ENCODE measurements at regions not wholly inside any gene's neighbourhood (a gene's known extent, or its start where the extent isn't known, plus 50 kb on each side); places are given as distances from the start of the nearest gene placed in this dataset.
A peak's percentile ranks its signal among the peaks of the same experiment; 100 is the strongest.

GRCh38 chr14:65241125-65241752 is 138.9 kb upstream of the MAX start:
- no peak for TF ChIP-seq CTCF (IDR thresholded peaks at IDR 0.05; ENCODE audit: insufficient read depth, low read depth, low read length, missing control alignments)
- no peak overlapping the region for H3K4me3 ChIP-seq (ENCODE audit: low read depth, low read length)
- DNase-seq (ENCODE audit: low read depth): peak; percentile 58

- no peak overlapping the region for H3K4me3 ChIP-seq (ENCODE audit: low read depth, low read length)
- DNase-seq (ENCODE audit: low read depth): no peak
- TF ChIP-seq CTCF (IDR thresholded peaks at IDR 0.05; ENCODE audit: insufficient read depth, low read depth, low read length, missing control alignments): no peak
These were observed 140.4 kb upstream of the MAX start for GRCh38 chr14:65242732-65243134.

GRCh38 chr14:65243766-65244442 is 141.6 kb upstream of the MAX start:
- TF ChIP-seq CTCF (IDR thresholded peaks at IDR 0.05; ENCODE audit: insufficient read depth, low read depth, low read length, missing control alignments): no peak
- H3K4me3 ChIP-seq (ENCODE audit: low read depth, low read length): no peak overlapping the region
- no peak for DNase-seq (ENCODE audit: low read depth)

GRCh38 chr14:65249471-65250161 is 147.3 kb upstream of the MAX start:
- no peak for TF ChIP-seq CTCF (IDR thresholded peaks at IDR 0.05; ENCODE audit: insufficient read depth, low read depth, low read length, missing control alignments)
- H3K4me3 ChIP-seq (ENCODE audit: low read depth, low read length): no peak overlapping the region
- no peak for DNase-seq (ENCODE audit: low read depth)

DNA sequence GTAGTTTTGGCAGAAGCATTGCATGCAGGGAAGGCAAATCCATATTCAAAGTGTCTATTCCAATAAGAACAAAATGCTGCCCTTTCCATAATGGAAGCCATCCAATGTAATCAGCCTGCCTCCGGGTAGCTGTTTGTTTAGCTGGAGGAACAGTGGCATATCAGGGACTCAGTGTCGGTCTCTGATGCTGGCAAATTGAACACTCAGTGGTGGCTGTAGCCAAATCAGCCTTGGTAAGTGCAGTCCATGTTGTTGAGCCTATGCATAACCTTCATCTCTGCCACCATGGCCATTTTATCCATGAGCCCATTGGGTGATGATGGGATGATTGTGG is 147.8 kb upstream of the MAX start:
- no peak overlapping the region for H3K4me3 ChIP-seq (ENCODE audit: low read depth, low read length)
- no peak for DNase-seq (ENCODE audit: low read depth)
- TF ChIP-seq CTCF (IDR thresholded peaks at IDR 0.05; ENCODE audit: insufficient read depth, low read depth, low read length, missing control alignments): no peak

DNA sequence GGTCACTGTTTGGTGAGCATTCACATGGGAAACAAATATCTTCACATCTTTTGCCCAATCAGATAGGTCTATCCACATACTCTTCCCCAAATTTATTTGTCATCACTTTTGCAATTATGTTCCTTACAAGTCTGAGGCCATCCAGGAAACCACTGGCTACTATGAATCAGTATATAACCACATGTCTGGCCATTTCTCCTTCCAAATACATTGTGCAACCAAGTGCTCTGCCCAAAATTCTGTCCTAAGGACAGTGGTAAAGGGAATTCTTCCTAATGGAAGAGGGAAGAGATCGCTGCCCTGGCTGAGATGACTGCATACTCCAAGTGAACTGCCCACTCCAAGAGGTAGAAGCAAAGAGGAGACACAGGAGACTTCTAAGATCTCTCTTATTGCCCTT is 148.9 kb upstream of the MAX start:
- H3K4me3 ChIP-seq (ENCODE audit: low read depth, low read length): no peak overlapping the region
- no peak for TF ChIP-seq CTCF (IDR thresholded peaks at IDR 0.05; ENCODE audit: insufficient read depth, low read depth, low read length, missing control alignments)
- DNase-seq (ENCODE audit: low read depth): no peak
